H1 (cell line): ENCODE measurements at regions not wholly inside any gene's neighbourhood (a gene's known extent, or its start where the extent isn't known, plus 50 kb on each side); places are given as distances from the start of the nearest gene placed in this dataset.

Experiments
- CBX8 ChIP-seq: fragments of 300-800, 300-1000 bp; sonication (generic); IDR thresholded peaks from 2 replicates; pipeline ENCODE4 v1.7.1; 2016; ENCODE audit warnings: low read depth, low read length, borderline replicate concordance
- EZH2 ChIP-seq: fragments of 200-600 bp; sonication (generic); IDR thresholded peaks from 2 replicates; pipeline ENCODE4 v1.7.1; 2012; ENCODE audit warnings: low read depth, mild to moderate bottlenecking, moderate library complexity, low read length, inconsistent platforms; ENCODE audit not compliant: severe bottlenecking
- JUND ChIP-seq: IDR thresholded peaks from 2 replicates; pipeline ENCODE4 v1.6.1; 2011; ENCODE audit warnings: mild to moderate bottlenecking, improper control_type of control experiment, low read length
- SP1 ChIP-seq: IDR thresholded peaks from 2 replicates; pipeline ENCODE4 v1.6.1; 2011; ENCODE audit warnings: low read depth, low read length
- YY1 ChIP-seq: IDR thresholded peaks from 2 replicates; pipeline ENCODE4 v1.6.1; 2011; ENCODE audit warnings: low read depth, mild to moderate bottlenecking, low read length
- ZNF274 ChIP-seq: IDR thresholded peaks from 2 replicates; pipeline ENCODE4 v1.7.0; 2012; ENCODE audit warnings: low read length, borderline replicate concordance; ENCODE audit errors: extremely low read depth

DNA sequence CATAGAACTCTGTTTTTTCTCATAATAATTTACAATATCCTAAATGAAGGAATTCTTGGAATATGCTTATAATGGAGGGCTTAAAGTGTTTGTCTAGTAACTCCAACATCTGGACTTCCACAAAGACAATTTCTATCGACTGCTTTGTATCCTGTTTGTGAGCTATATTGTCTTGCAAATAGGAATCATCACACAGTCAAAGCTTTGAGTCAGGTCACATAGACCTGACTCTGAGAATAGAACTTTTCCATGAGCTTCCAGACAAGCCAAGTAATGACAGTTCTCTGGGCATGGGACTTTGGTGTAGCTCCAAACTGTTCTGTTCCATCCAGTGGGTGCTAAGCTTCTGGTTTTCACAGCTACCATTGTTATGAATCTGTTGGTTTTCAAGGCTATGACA, 75.2 kb upstream of the GALNT7 start (continued):
- no peak for TF ChIP-seq EZH2
- TF ChIP-seq SP1, result no peak
- TF ChIP-seq ZNF274, result no peak
- no peak for TF ChIP-seq CBX8
- no peak for TF ChIP-seq JUND
- no peak for TF ChIP-seq YY1
